ENCODE measurements at regions not wholly inside any gene's neighbourhood (a gene's known extent, or its start where the extent isn't known, plus 50 kb on each side); places are given as distances from the start of the nearest gene placed in this dataset.

GRCh38 chr5:9712506-9712905 lies 82.4 kb upstream of the TAS2R1 start:
- POLR2A ChIA-PET, result no interaction called here
- no peak overlapping the region for H3K9ac ChIP-seq (ENCODE audit: insufficient read depth, low read depth, low read length)
- in situ Hi-C loops (cut with HindIII; ENCODE audit: extremely low pct_ligation_motif_present, low pct_unique_long_range_greater_than_20kb), result no loop called here

More at GRCh38 chr5:9712506-9712905, 82.4 kb upstream of the TAS2R1 start:
- Histone ChIP-seq H3K27me3 (ENCODE audit: control insufficient read depth in 1 of 2, insufficient read depth in 2 of 2, low read length in 2 of 2) (no peaks in the 10 kb centered on the region; a peak in 1 of 5 replicates), H3K27ac (ENCODE audit: extremely low read length, insufficient read depth, low read length) (no peak overlapping the region), H3K9me3 (ENCODE audit: low read length) (no peaks in the 10 kb centered on the region), H3K4me1 (ENCODE audit: insufficient read depth, low read length) (no peaks in the 10 kb centered on the region), H4K20me1 (ENCODE audit: insufficient read depth, low read length) (no peaks in the 10 kb centered on the region), H3K79me2 (ENCODE audit: insufficient read depth, low read length) (no peaks in the 10 kb centered on the region), H3K36me3 (replicated peaks in 1 of 2; ENCODE audit: control insufficient read depth in 1 of 2, insufficient read depth in 2 of 2, low read length in 2 of 2) (no peaks in the 10 kb centered on the region), H3K4me3 (replicated peaks in 1 of 3; ENCODE audit: insufficient read depth in 1 of 3, low read depth in 2 of 3, low read length in 3 of 3) (no peak overlapping the region), H2AFZ (ENCODE audit: low read length) (no peak overlapping the region), H3K4me2 (ENCODE audit: low read depth, low read length) (no peak overlapping the region)
- no peak for FAIRE-seq
- CTCF ChIA-PET (ENCODE audit: low intra/inter-chr PET ratio, low total read pairs), result no interaction called here
- BruUV-seq (replicated peaks), result no TSS peak
- 25% methylated on average over 4 of the region's 4 CpGs for WGBS (ENCODE audit: low lambda C conversion rate)
- intact Hi-C loops (cut with micrococcal nuclease; ENCODE audit: unreplicated experiment), result no loop called here
- TF ChIP-seq, protein P1, sequence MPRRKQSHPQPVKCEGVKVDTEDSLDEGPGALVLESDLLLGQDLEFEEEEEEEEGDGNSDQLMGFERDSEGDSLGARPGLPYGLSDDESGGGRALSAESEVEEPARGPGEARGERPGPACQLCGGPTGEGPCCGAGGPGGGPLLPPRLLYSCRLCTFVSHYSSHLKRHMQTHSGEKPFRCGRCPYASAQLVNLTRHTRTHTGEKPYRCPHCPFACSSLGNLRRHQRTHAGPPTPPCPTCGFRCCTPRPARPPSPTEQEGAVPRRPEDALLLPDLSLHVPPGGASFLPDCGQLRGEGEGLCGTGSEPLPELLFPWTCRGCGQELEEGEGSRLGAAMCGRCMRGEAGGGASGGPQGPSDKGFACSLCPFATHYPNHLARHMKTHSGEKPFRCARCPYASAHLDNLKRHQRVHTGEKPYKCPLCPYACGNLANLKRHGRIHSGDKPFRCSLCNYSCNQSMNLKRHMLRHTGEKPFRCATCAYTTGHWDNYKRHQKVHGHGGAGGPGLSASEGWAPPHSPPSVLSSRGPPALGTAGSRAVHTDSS (CRISPR knock-in tag; conservative IDR thresholded peaks at IDR 0.05), result no peak
- TF ChIP-seq ZNF605 (CRISPR knock-in tag; IDR thresholded peaks at IDR 0.05) (no peak), HNRNPK (IDR thresholded peaks at IDR 0.05; ENCODE audit: low read depth, low read length, poor library complexity, severe bottlenecking) (no peak), ZFAT (CRISPR knock-in tag; conservative IDR thresholded peaks at IDR 0.05) (no peak), MBNL3 (CRISPR knock-in tag; conservative IDR thresholded peaks at IDR 0.05) (no peak), ARNTL (CRISPR knock-in tag; IDR thresholded peaks at IDR 0.05) (no peak), TBP (CRISPR knock-in tag; IDR thresholded peaks at IDR 0.05) (no peak), ZNF207 (IDR thresholded peaks at IDR 0.05; ENCODE audit: borderline replicate concordance) (no peak), ZNF382 (CRISPR knock-in tag; IDR thresholded peaks at IDR 0.05; ENCODE audit: borderline replicate concordance) (no peak), HES4 (CRISPR knock-in tag; IDR thresholded peaks at IDR 0.05; ENCODE audit: borderline replicate concordance) (no peak), ZNF446 (CRISPR knock-in tag; IDR thresholded peaks at IDR 0.05) (no peak), MNT (IDR thresholded peaks at IDR 0.05) (no peak), POGK (CRISPR knock-in tag; conservative IDR thresholded peaks at IDR 0.05) (no peak), TEAD2 (CRISPR knock-in tag; IDR thresholded peaks at IDR 0.05) (no peak), SRF (IDR thresholded peaks at IDR 0.05; ENCODE audit: low read depth, low read length) (no peak)
- TF ChIP-seq, protein P2, sequence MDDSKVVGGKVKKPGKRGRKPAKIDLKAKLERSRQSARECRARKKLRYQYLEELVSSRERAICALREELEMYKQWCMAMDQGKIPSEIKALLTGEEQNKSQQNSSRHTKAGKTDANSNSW (CRISPR knock-in tag; IDR thresholded peaks at IDR 0.05; ENCODE audit: borderline replicate concordance), result no peak
- TF ChIP-seq, protein P3, sequence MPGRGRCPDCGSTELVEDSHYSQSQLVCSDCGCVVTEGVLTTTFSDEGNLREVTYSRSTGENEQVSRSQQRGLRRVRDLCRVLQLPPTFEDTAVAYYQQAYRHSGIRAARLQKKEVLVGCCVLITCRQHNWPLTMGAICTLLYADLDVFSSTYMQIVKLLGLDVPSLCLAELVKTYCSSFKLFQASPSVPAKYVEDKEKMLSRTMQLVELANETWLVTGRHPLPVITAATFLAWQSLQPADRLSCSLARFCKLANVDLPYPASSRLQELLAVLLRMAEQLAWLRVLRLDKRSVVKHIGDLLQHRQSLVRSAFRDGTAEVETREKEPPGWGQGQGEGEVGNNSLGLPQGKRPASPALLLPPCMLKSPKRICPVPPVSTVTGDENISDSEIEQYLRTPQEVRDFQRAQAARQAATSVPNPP (CRISPR knock-in tag; IDR thresholded peaks at IDR 0.05), result no peak
- TF ChIP-seq, protein P4, sequence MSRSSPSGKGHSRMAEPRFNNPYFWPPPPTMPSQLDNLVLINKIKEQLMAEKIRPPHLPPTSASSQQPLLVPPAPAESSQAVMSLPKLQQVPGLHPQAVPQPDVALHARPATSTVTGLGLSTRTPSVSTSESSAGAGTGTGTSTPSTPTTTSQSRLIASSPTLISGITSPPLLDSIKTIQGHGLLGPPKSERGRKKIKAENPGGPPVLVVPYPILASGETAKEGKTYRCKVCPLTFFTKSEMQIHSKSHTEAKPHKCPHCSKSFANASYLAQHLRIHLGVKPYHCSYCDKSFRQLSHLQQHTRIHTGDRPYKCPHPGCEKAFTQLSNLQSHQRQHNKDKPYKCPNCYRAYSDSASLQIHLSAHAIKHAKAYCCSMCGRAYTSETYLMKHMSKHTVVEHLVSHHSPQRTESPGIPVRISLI (CRISPR knock-in tag; IDR thresholded peaks at IDR 0.05; ENCODE audit: borderline replicate concordance), result no peak
- ATAC-seq, result no peak
- no peak for DNase-seq (ENCODE audit: low spot score)
